HepG2 (cell line): ENCODE measurements at regions not wholly inside any gene's neighbourhood (a gene's known extent, or its start where the extent isn't known, plus 50 kb on each side); places are given as distances from the start of the nearest gene placed in this dataset.

Experiments used
- ATAC-seq: fragments of 200-7000 bp; cut with Tn5 transposase; 3 replicates; pipeline ENCODE4 v1.9.1; 2020; ENCODE audit warnings: mild to moderate bottlenecking, moderate library complexity
- BruUV-seq: library from RNA; stranded (reverse); fragments of 400-500 nt; replicated peaks from 2 replicates; lab custom pipeline; 2021; lab: Mats Ljungman, UMichigan
- CTCF ChIA-PET: fragments of 300-600 bp; formaldehyde crosslinking; extraction: SDS; loops from one replicate; lab custom pipeline; 2021; ENCODE audit warnings: low total read pairs, inconsistent platforms, low intra/inter-chr PET ratio; lab: Yijun Ruan, JAX
- POLR2A ChIA-PET: fragments of 350-600 bp; sonication (Branson Sonifier 250); formaldehyde crosslinking; loops from one replicate; lab custom pipeline; 2020; ENCODE audit warnings: antibody characterized with exemption, inconsistent platforms; lab: Yijun Ruan, JAX
- DNase-seq: peaks from one replicate; pipeline ENCODE4 v3.0.0-alpha.2; 2015; ENCODE audit warnings: low spot score
- FAIRE-seq: peaks from 3 replicates; lab custom pipeline; 2011; peaks lifted over from hg19 to GRCh38; lab: Jason Lieb, UNC
- H2AFZ ChIP-seq: one replicate; pipeline ENCODE4 v1.6.1; 2011; ENCODE audit warnings: low read length, inconsistent platforms
- H3K27ac ChIP-seq: fragments of 300-600 bp; 3 replicates; pipeline ENCODE4 v1.8.0; 2011; ENCODE audit warnings: mixed run types, mild to moderate bottlenecking, mixed read lengths, low read length, inconsistent platforms; ENCODE audit not compliant: insufficient read depth; ENCODE audit errors: extremely low read length
- H3K27me3 ChIP-seq, 2 experiments: fragments of 200-600 bp in 1 of 2; 2 replicates in 1 of 2; 3 replicates in 1 of 2; pipeline versions ENCODE4 v1.6.0 to v1.8.0; 2011; ENCODE audit warnings: low read length in 2 of 2, mild to moderate bottlenecking in 2 of 2, moderate library complexity in 2 of 2, inconsistent platforms in 1 of 2; ENCODE audit not compliant: insufficient read depth in 2 of 2, control insufficient read depth in 1 of 2
- H3K36me3 ChIP-seq, 2 experiments: fragments of 200-600 bp in 1 of 2; replicated peaks in 1 of 2; 2 replicates in 1 of 2; 3 replicates in 1 of 2; pipeline versions ENCODE4 v1.5.1 to v1.8.0; 2011; ENCODE audit warnings: low read length in 2 of 2, inconsistent platforms in 1 of 2; ENCODE audit not compliant: insufficient read depth in 2 of 2, control insufficient read depth in 1 of 2
- H3K4me1 ChIP-seq: 2 replicates; pipeline ENCODE4 v1.5.1; 2012; ENCODE audit warnings: low read length, inconsistent platforms; ENCODE audit not compliant: insufficient read depth
- H3K4me2 ChIP-seq: 2 replicates; pipeline ENCODE4 v1.6.0; 2011; ENCODE audit warnings: low read depth, low read length, inconsistent platforms
- H3K4me3 ChIP-seq, 3 experiments: fragments of 200-600 bp in 1 of 3; sonication (generic), shearing (Covaris generic) in 1 of 3; replicated peaks in 1 of 3; 2 replicates each; pipeline ENCODE4 v1.5.1; 2011 to 2016; ENCODE audit warnings: low read length in 3 of 3, inconsistent platforms in 2 of 3, low read depth in 2 of 3, mild to moderate bottlenecking in 2 of 3, control low read depth in 1 of 3, mixed read lengths in 1 of 3; ENCODE audit not compliant: insufficient read depth in 1 of 3
- H3K79me2 ChIP-seq: one replicate; pipeline ENCODE4 v1.6.1; 2011; ENCODE audit warnings: low read length, inconsistent platforms; ENCODE audit not compliant: insufficient read depth
- H3K9ac ChIP-seq: 2 replicates; pipeline ENCODE4 v1.6.0; 2011; ENCODE audit warnings: mild to moderate bottlenecking, low read depth, low read length, inconsistent platforms; ENCODE audit not compliant: insufficient read depth
- H3K9me3 ChIP-seq: 2 replicates; pipeline ENCODE4 v1.5.1; 2012; ENCODE audit warnings: mild to moderate bottlenecking, low read length
- H4K20me1 ChIP-seq: 2 replicates; pipeline ENCODE4 v1.6.0; 2011; ENCODE audit warnings: inconsistent platforms, mild to moderate bottlenecking, low read length, moderate library complexity; ENCODE audit not compliant: insufficient read depth
- BRCA1 ChIP-seq: sonication (generic); formaldehyde crosslinking; IDR thresholded peaks from 2 replicates; pipeline ENCODE4 v1.4.0; 2020; ENCODE audit warnings: missing genetic modification reagents
- CREB1 ChIP-seq, 2 experiments: fragments of 450-650 bp in 1 of 2; IDR thresholded peaks; 2 replicates each; pipeline ENCODE4 v1.6.1; 2016 to 2017; ENCODE audit warnings: control low read depth in 1 of 2, mild to moderate bottlenecking in 1 of 2, missing compliant biosample characterization in 1 of 2, missing genetic modification characterization in 1 of 2
- RAD51 ChIP-seq: fragments of 450-650 bp; IDR thresholded peaks from 2 replicates; pipeline ENCODE4 v1.6.1; 2016; ENCODE audit warnings: borderline replicate concordance
- RCOR2 ChIP-seq: IDR thresholded peaks from 2 replicates; pipeline ENCODE4 v1.6.1; 2016; ENCODE audit warnings: missing biosample characterization, missing genetic modification reagents
- ZNF557 ChIP-seq: sonication (generic); formaldehyde crosslinking; IDR thresholded peaks from 2 replicates; pipeline ENCODE4 v1.4.0; 2020; ENCODE audit warnings: missing genetic modification reagents
- ZSCAN21 ChIP-seq: sonication (generic); formaldehyde crosslinking; IDR thresholded peaks from 2 replicates; pipeline ENCODE4 v1.8.0; 2022; ENCODE audit warnings: mild to moderate bottlenecking, missing genetic modification reagents, moderate library complexity, borderline replicate concordance
- ZSCAN30 ChIP-seq: sonication (generic); formaldehyde crosslinking; IDR thresholded peaks from 2 replicates; pipeline ENCODE4 v1.5.0; 2020; ENCODE audit warnings: mild to moderate bottlenecking, missing genetic modification reagents
- WGBS: methylation state at CpG from one replicate; pipeline ENCODE4 v1.1.6; 2017; ENCODE audit warnings: low lambda C conversion rate; 5-methylcytosine and 5-hydroxymethylcytosine counted together
- in situ Hi-C: cut with HindIII; loops from 2 replicates; pipeline ENCODE4 v1.10.0; 2017; ENCODE audit warnings: low pct_unique_long_range_greater_than_20kb; ENCODE audit not compliant: extremely low pct_ligation_motif_present
- intact Hi-C: fragments of 100-400 bp; cut with micrococcal nuclease; formaldehyde crosslinking; loops from one replicate; pipeline ENCODE4 v1.10.0; 2022; ENCODE audit not compliant: unreplicated experiment
- TF ChIP-seq, protein P1 (sequence below): sonication (generic); formaldehyde crosslinking; IDR thresholded peaks from 2 replicates; pipeline ENCODE4 v1.4.0; 2020; ENCODE audit warnings: missing genetic modification reagents
- TF ChIP-seq, protein P2 (sequence below): sonication (generic); formaldehyde crosslinking; IDR thresholded peaks from 2 replicates; pipeline ENCODE4 v1.9.0; 2022; ENCODE audit warnings: missing genetic modification reagents, mild to moderate bottlenecking, borderline replicate concordance
- TF ChIP-seq, protein P3 (sequence below): sonication (generic); formaldehyde crosslinking; IDR thresholded peaks from 2 replicates; pipeline ENCODE4 v1.4.0; 2020; ENCODE audit warnings: mild to moderate bottlenecking, low read depth, missing genetic modification reagents
- TF ChIP-seq, protein P4 (sequence below), 2 experiments: sonication (generic) in 1 of 2; formaldehyde crosslinking in 1 of 2; IDR thresholded peaks; 2 replicates each; pipeline versions ENCODE4 v1.6.1 to v1.9.0; 2014 to 2022; ENCODE audit warnings: antibody characterized with exemption in 1 of 2, borderline replicate concordance in 1 of 2, inconsistent platforms in 1 of 2, low read depth in 1 of 2, missing genetic modification reagents in 1 of 2

DNA sequence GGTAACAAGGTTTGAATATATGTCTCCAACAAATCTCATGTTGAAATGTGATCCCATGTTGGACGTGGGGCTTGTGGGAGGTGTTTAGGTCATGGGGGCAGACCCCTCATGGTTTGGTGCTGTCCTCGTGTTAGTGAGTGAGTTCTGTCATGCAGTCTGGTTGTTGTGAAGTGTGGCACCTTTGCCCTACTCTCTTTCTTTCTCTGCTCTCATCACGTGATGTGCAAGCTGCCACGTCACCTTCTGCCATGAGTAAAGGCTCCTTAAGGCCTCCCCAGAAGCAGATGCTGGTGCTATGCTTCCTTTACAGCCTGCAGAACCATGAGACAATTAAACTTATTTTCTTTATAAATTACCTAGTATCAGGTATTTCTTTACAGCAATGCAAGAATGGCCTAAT is 218.3 kb downstream of the NXPE2 start:
- ChIA-PET POLR2A (no interaction called here), CTCF (no interaction called here)
- Histone ChIP-seq H3K4me3 (no peak overlapping the region), H3K79me2 (no peaks in the 10 kb centered on the region), H3K9me3 (no peaks in the 10 kb centered on the region), H3K9ac (no peak overlapping the region), H3K4me1 (no peaks in the 10 kb centered on the region), H2AFZ (no peak overlapping the region), H3K27me3 (no peaks in the 10 kb centered on the region; a peak in 1 of 5 replicates), H3K4me2 (no peak overlapping the region), H4K20me1 (no peaks in the 10 kb centered on the region), H3K27ac (no peak overlapping the region), H3K36me3 (no peaks in the 10 kb centered on the region)
- DNase-seq = no peak
- no peak for ATAC-seq
- no TSS peak for BruUV-seq
- in situ Hi-C loops (no loop called here), intact Hi-C loops (no loop called here)
- WGBS = 0% methylated on average over 4 of the region's 4 CpGs
- TF ChIP-seq, protein P1, sequence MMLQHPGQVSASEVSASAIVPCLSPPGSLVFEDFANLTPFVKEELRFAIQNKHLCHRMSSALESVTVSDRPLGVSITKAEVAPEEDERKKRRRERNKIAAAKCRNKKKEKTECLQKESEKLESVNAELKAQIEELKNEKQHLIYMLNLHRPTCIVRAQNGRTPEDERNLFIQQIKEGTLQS (CRISPR knock-in tag) = no peak
- TF ChIP-seq ZNF557 (CRISPR knock-in tag) (no peak), RCOR2 (no peak), CREB1 (IDR thresholded peaks at IDR 0.05) (0 out of 2 replicates have a peak, but pooled peaks have one; percentile 34), CREB1 (CRISPR knock-in tag; IDR thresholded peaks at IDR 0.05) (no peak), BRCA1 (CRISPR knock-in tag) (no peak), ZSCAN30 (CRISPR knock-in tag) (no peak), ZSCAN21 (no peak), RAD51 (0 out of 2 replicates have a peak, but pooled peaks have one; percentile 15)
- TF ChIP-seq, protein P2, sequence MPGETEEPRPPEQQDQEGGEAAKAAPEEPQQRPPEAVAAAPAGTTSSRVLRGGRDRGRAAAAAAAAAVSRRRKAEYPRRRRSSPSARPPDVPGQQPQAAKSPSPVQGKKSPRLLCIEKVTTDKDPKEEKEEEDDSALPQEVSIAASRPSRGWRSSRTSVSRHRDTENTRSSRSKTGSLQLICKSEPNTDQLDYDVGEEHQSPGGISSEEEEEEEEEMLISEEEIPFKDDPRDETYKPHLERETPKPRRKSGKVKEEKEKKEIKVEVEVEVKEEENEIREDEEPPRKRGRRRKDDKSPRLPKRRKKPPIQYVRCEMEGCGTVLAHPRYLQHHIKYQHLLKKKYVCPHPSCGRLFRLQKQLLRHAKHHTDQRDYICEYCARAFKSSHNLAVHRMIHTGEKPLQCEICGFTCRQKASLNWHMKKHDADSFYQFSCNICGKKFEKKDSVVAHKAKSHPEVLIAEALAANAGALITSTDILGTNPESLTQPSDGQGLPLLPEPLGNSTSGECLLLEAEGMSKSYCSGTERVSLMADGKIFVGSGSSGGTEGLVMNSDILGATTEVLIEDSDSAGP (CRISPR knock-in tag) = no peak
- TF ChIP-seq, protein P3, sequence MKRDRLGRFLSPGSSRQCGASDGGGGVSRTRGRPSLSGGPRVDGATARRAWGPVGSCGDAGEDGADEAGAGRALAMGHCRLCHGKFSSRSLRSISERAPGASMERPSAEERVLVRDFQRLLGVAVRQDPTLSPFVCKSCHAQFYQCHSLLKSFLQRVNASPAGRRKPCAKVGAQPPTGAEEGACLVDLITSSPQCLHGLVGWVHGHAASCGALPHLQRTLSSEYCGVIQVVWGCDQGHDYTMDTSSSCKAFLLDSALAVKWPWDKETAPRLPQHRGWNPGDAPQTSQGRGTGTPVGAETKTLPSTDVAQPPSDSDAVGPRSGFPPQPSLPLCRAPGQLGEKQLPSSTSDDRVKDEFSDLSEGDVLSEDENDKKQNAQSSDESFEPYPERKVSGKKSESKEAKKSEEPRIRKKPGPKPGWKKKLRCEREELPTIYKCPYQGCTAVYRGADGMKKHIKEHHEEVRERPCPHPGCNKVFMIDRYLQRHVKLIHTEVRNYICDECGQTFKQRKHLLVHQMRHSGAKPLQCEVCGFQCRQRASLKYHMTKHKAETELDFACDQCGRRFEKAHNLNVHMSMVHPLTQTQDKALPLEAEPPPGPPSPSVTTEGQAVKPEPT (CRISPR knock-in tag) = no peak
- TF ChIP-seq, protein P4, sequence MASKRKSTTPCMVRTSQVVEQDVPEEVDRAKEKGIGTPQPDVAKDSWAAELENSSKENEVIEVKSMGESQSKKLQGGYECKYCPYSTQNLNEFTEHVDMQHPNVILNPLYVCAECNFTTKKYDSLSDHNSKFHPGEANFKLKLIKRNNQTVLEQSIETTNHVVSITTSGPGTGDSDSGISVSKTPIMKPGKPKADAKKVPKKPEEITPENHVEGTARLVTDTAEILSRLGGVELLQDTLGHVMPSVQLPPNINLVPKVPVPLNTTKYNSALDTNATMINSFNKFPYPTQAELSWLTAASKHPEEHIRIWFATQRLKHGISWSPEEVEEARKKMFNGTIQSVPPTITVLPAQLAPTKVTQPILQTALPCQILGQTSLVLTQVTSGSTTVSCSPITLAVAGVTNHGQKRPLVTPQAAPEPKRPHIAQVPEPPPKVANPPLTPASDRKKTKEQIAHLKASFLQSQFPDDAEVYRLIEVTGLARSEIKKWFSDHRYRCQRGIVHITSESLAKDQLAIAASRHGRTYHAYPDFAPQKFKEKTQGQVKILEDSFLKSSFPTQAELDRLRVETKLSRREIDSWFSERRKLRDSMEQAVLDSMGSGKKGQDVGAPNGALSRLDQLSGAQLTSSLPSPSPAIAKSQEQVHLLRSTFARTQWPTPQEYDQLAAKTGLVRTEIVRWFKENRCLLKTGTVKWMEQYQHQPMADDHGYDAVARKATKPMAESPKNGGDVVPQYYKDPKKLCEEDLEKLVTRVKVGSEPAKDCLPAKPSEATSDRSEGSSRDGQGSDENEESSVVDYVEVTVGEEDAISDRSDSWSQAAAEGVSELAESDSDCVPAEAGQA (IDR thresholded peaks at IDR 0.05; ENCODE audit: low read depth) = no peak
- TF ChIP-seq, protein P4 (CRISPR knock-in tag; IDR thresholded peaks at IDR 0.05; ENCODE audit: borderline replicate concordance) = no peak
- FAIRE-seq = no peak
